RWPE2 (cell line): ENCODE measurements at regions not wholly inside any gene's neighbourhood (a gene's known extent, or its start where the extent isn't known, plus 50 kb on each side); places are given as distances from the start of the nearest gene placed in this dataset.
"Not testable (repeated sequence)": the region's sequence is repeated elsewhere in the genome, so short reads cannot be mapped to it uniquely, and the experiment has no call there.

Source experiments
- ATAC-seq: fragments of 200-7000 bp; cut with Tn5 transposase; 3 replicates; pipeline ENCODE4 v1.9.1; 2021; ENCODE audit warnings: low read depth
- DNase-seq: peaks from one replicate; pipeline ENCODE4 v3.0.0-alpha.2; 2020; ENCODE audit warnings: low spot score
- H3K27ac ChIP-seq: fragments of 450-650 bp; 2 replicates; pipeline ENCODE4 v1.5.1; 2017; ENCODE audit warnings: mild to moderate bottlenecking; ENCODE audit not compliant: poor library complexity, severe bottlenecking
- H3K27me3 ChIP-seq: fragments of 250-450 bp; sonication (Bioruptor Pico); 2 replicates; pipeline ENCODE4 v1.5.1; 2021; ENCODE audit warnings: mild to moderate bottlenecking, moderate library complexity; ENCODE audit not compliant: insufficient read depth, poor library complexity, severe bottlenecking
- H3K36me3 ChIP-seq: fragments of 250-450 bp; sonication (Bioruptor Pico); 2 replicates; pipeline ENCODE4 v1.5.1; 2020; ENCODE audit warnings: low read depth, mild to moderate bottlenecking, moderate library complexity
- H3K4me1 ChIP-seq: fragments of 250-450 bp; sonication (Bioruptor Pico); 2 replicates; pipeline ENCODE4 v1.5.1; 2021; ENCODE audit warnings: mild to moderate bottlenecking, moderate library complexity; ENCODE audit not compliant: insufficient read depth, poor library complexity, severe bottlenecking
- H3K4me3 ChIP-seq: fragments of 250-450 bp; sonication (Bioruptor Pico); 2 replicates; pipeline ENCODE4 v1.5.1; 2021; ENCODE audit warnings: mild to moderate bottlenecking, moderate library complexity; ENCODE audit not compliant: severe bottlenecking
- H3K9me3 ChIP-seq: fragments of 250-450 bp; sonication (Bioruptor Pico); 2 replicates; pipeline ENCODE4 v1.5.1; 2021; ENCODE audit warnings: mild to moderate bottlenecking, moderate library complexity; ENCODE audit not compliant: severe bottlenecking
- CTCF ChIP-seq: fragments of 450-650 bp; IDR thresholded peaks from one replicate; pipeline ENCODE4 v1.5.1; 2017; ENCODE audit warnings: mild to moderate bottlenecking, moderate library complexity; ENCODE audit not compliant: poor library complexity, severe bottlenecking

GRCh38 chr7:68247571-68247970 lies 1250.9 kb downstream of the TYW1 start:
- H3K4me3 ChIP-seq: no peak overlapping the region
- DNase-seq (no peak), ATAC-seq (no peak)
- TF ChIP-seq CTCF: no peak
- H3K27me3 ChIP-seq: no peaks in the 10 kb centered on the region
- H3K36me3 ChIP-seq: no peaks in the 10 kb centered on the region
- no peak overlapping the region for H3K27ac ChIP-seq
- no peaks in the 10 kb centered on the region for H3K4me1 ChIP-seq
- peaks cover 6% of the 10 kb centered on the region for H3K9me3 ChIP-seq

DNA sequence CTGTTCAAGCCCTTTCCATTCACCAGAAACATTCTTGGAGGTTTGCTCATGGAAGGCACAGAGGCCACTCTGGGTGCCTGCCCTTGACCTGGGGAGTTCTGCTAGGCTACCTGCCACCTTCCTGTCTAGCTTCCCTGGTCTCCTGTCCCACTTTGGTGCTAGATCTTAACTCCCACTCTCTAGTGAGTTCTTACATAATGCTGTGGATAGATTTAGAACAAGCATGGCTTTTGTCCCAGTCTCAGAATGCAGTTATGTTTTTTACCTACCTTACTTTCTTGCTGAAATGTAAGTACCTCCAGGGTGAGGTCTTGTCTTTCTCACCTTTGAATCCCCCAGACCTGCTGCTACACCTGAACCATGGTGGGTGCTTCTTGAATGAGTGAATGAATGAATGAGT lies 1252.3 kb downstream of the TYW1 start:
- H3K9me3 ChIP-seq: peaks cover 6% of the 10 kb centered on the region
- TF ChIP-seq CTCF: no peak
- ATAC-seq: no peak

GRCh38 chr7:68249611-68250010 lies 1253.0 kb downstream of the TYW1 start:
- Histone ChIP-seq H3K27ac (no peak overlapping the region), H3K9me3 (peaks cover 6% of the 10 kb centered on the region), H3K27me3 (no peaks in the 10 kb centered on the region), H3K4me3 (no peak overlapping the region), H3K36me3 (no peaks in the 10 kb centered on the region), H3K4me1 (no peaks in the 10 kb centered on the region)
- DNase-seq: no peak
- TF ChIP-seq CTCF: no peak
- no peak for ATAC-seq

More for the DNA sequence above, 1252.3 kb downstream of the TYW1 start:
- no peak overlapping the region for H3K4me3 ChIP-seq
- no peaks in the 10 kb centered on the region for H3K4me1 ChIP-seq
- no peak overlapping the region for H3K27ac ChIP-seq
- DNase-seq: no peak
- H3K27me3 ChIP-seq: no peaks in the 10 kb centered on the region
- H3K36me3 ChIP-seq: no peaks in the 10 kb centered on the region

GRCh38 chr7:68250143-68250542 lies 1253.5 kb downstream of the TYW1 start:
- DNase-seq (no peak), ATAC-seq (no peak)
- H3K27me3 ChIP-seq: no peaks in the 10 kb centered on the region
- peaks cover 6% of the 10 kb centered on the region for H3K9me3 ChIP-seq
- H3K36me3 ChIP-seq: no peaks in the 10 kb centered on the region
- no peaks in the 10 kb centered on the region for H3K4me1 ChIP-seq
- H3K27ac ChIP-seq: no peak overlapping the region
- no peak for TF ChIP-seq CTCF
- no peak overlapping the region for H3K4me3 ChIP-seq

DNA sequence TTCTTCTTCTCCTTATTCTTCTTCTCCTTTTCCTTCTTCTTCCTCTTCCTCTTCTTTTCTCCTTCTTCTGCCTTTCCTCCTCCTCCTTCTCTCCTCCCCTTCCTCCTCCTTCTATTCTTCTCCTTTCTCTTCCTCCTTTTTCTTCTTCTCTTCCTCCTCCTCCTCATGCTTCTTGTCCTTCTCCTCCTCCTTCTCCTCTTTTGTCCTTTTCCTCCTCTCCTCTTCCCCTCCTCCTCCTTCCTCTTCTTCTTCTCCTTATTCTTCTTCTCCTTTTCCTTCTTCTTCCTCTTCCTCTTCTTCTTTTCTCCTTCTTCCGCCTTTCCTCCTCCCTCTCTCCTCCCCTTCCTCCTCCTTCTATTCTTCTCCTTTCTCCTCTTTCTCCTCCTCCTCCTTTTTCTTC lies 1258.2 kb downstream of the TYW1 start:
- DNase-seq, ATAC-seq, H3K4me3 ChIP-seq, H3K27ac ChIP-seq, H3K36me3 ChIP-seq, H3K27me3 ChIP-seq, H3K4me1 ChIP-seq, H3K9me3 ChIP-seq: not testable (repeated sequence)

- no peak for ATAC-seq
Observed at GRCh38 chr7:68256295-68256694, 1259.7 kb downstream of the TYW1 start.

More at GRCh38 chr7:68256295-68256694, 1259.7 kb downstream of the TYW1 start:
- Histone ChIP-seq H3K27me3 (no peaks in the 10 kb centered on the region), H3K27ac (no peak overlapping the region), H3K36me3 (no peaks in the 10 kb centered on the region), H3K4me1 (no peaks in the 10 kb centered on the region), H3K4me3 (no peak overlapping the region), H3K9me3 (no peaks in the 10 kb centered on the region)
- no peak for DNase-seq
- no peak for TF ChIP-seq CTCF
